GM12878 (cell line): ENCODE measurements at regions not wholly inside any gene's neighbourhood (a gene's known extent, or its start where the extent isn't known, plus 50 kb on each side); places are given as distances from the start of the nearest gene placed in this dataset.

Source experiments
- ATAC-seq: fragments of 200-7000 bp; cut with Tn5 transposase; 3 replicates; pipeline ENCODE4 v1.9.1; 2020; ENCODE audit warnings: mild to moderate bottlenecking, moderate library complexity
- BruUV-seq: library from RNA; stranded (reverse); fragments of 400-500 nt; replicated peaks from 2 replicates; lab custom pipeline; 2021; lab: Mats Ljungman, UMichigan
- CTCF ChIA-PET: fragments of 300-600 bp; sonication (Branson Sonifier 250); formaldehyde crosslinking; extraction: SDS; loops from one replicate; lab custom pipeline; 2021; ENCODE audit warnings: inconsistent platforms; lab: Yijun Ruan, JAX
- POLR2A ChIA-PET: fragments of 350-600 bp; formaldehyde crosslinking; extraction: SDS; loops from one replicate; lab custom pipeline; 2021; ENCODE audit warnings: inconsistent platforms; lab: Charles Lee
- RAD21 ChIA-PET: fragments of 300-600 bp; sonication (Branson Sonifier 250); formaldehyde crosslinking; loops from one replicate; lab custom pipeline; 2023; ENCODE audit warnings: antibody characterized with exemption; ENCODE audit not compliant: unreplicated experiment; lab: Charles Lee
- SMC1A ChIA-PET: fragments of 300-600 bp; sonication (Branson Sonifier 250); formaldehyde crosslinking; loops from one replicate; lab custom pipeline; 2023; ENCODE audit not compliant: unreplicated experiment, uncharacterized antibody; lab: Charles Lee
- DNase-seq: peaks from one replicate; pipeline ENCODE4 v3.0.0-alpha.2; 2011; ENCODE audit warnings: low read depth, low spot score
- FAIRE-seq: peaks from 3 replicates; lab custom pipeline; 2011; peaks lifted over from hg19 to GRCh38; lab: Jason Lieb, UNC
- H2AFZ ChIP-seq: 2 replicates; pipeline ENCODE4 v1.6.0; 2011; ENCODE audit warnings: low read depth, low read length, control low read depth; ENCODE audit not compliant: control insufficient read depth
- H3K27ac ChIP-seq: 2 replicates; pipeline ENCODE4 v1.5.1; 2011; ENCODE audit warnings: control low read depth; ENCODE audit not compliant: control insufficient read depth, insufficient read depth
- H3K27me3 ChIP-seq, 2 experiments: replicated peaks in 1 of 2; 2 replicates each; pipeline versions ENCODE4 v1.6.0 to v1.6.1; 2011; ENCODE audit warnings: low read length in 1 of 2; ENCODE audit not compliant: control insufficient read depth in 2 of 2, insufficient read depth in 2 of 2
- H3K36me3 ChIP-seq, 2 experiments: 2 replicates each; pipeline ENCODE4 v1.5.1; 2011; ENCODE audit warnings: low read length in 1 of 2; ENCODE audit not compliant: control insufficient read depth in 2 of 2, insufficient read depth in 2 of 2
- H3K4me1 ChIP-seq: 2 replicates; pipeline ENCODE4 v1.6.1; 2011; ENCODE audit warnings: mild to moderate bottlenecking, low read length, moderate library complexity, mixed read lengths; ENCODE audit not compliant: control insufficient read depth, insufficient read depth
- H3K4me2 ChIP-seq: 2 replicates; pipeline ENCODE4 v1.6.0; 2011; ENCODE audit warnings: control low read depth; ENCODE audit not compliant: control insufficient read depth, insufficient read depth
- H3K4me3 ChIP-seq: fragments of 200-600 bp; sonication (generic); 2 replicates; pipeline ENCODE4 v1.5.1; 2016
- H3K79me2 ChIP-seq: 2 replicates; pipeline ENCODE4 v1.6.0; 2011; ENCODE audit warnings: low read length; ENCODE audit not compliant: control insufficient read depth, insufficient read depth
- H3K9ac ChIP-seq: 2 replicates; pipeline ENCODE4 v1.8.0; 2011; ENCODE audit warnings: low read length, control low read depth, mixed read lengths; ENCODE audit not compliant: control insufficient read depth, insufficient read depth
- H3K9me3 ChIP-seq: replicated peaks from 3 replicates; pipeline ENCODE4 v1.5.1; 2011; ENCODE audit warnings: mild to moderate bottlenecking, low read length; ENCODE audit not compliant: control insufficient read depth, insufficient read depth
- H4K20me1 ChIP-seq: 2 replicates; pipeline ENCODE4 v1.6.0; 2011; ENCODE audit not compliant: control insufficient read depth, insufficient read depth
- BMI1 ChIP-seq: fragments of 450-650 bp; IDR thresholded peaks from 2 replicates; pipeline ENCODE4 v1.6.1; 2016; ENCODE audit warnings: mild to moderate bottlenecking, moderate library complexity, borderline replicate concordance
- ESRRA ChIP-seq: IDR thresholded peaks from 2 replicates; pipeline ENCODE4 v1.6.1; 2012; ENCODE audit warnings: mild to moderate bottlenecking, low read length, improper control_type of control experiment
- HCFC1 ChIP-seq: fragments of 150-350 bp; IDR thresholded peaks from 2 replicates; pipeline ENCODE4 v1.6.1; 2014; ENCODE audit warnings: low read length
- HDAC6 ChIP-seq: fragments of 200-600 bp; sonication (generic); IDR thresholded peaks from one replicate; pipeline ENCODE4 v1.8.0; 2017; ENCODE audit warnings: antibody characterized with exemption; ENCODE audit not compliant: unreplicated experiment
- HDGF ChIP-seq: fragments of 450-650 bp; IDR thresholded peaks from 2 replicates; pipeline ENCODE4 v1.6.1; 2016; ENCODE audit warnings: antibody characterized with exemption
- JUND ChIP-seq: IDR thresholded peaks from 2 replicates; pipeline ENCODE4 v1.6.1; 2012; ENCODE audit warnings: low read depth, mild to moderate bottlenecking, low read length, improper control_type of control experiment, moderate library complexity
- MYB ChIP-seq: fragments of 150-350 bp; IDR thresholded peaks from 2 replicates; pipeline ENCODE4 v1.6.1; 2014; ENCODE audit warnings: mild to moderate bottlenecking, low read depth, low read length, borderline replicate concordance
- NFXL1 ChIP-seq: fragments of 450-650 bp; IDR thresholded peaks from 2 replicates; pipeline ENCODE4 v1.6.1; 2017; ENCODE audit warnings: antibody characterized with exemption, mild to moderate bottlenecking, borderline replicate concordance
- NR2C1 ChIP-seq: fragments of 450-650 bp; IDR thresholded peaks from 2 replicates; pipeline ENCODE4 v1.6.1; 2017; ENCODE audit warnings: antibody characterized with exemption, mild to moderate bottlenecking, moderate library complexity
- NR2F1 ChIP-seq: fragments of 450-650 bp; conservative IDR thresholded peaks from 2 replicates; pipeline ENCODE4 v1.6.1; 2017; ENCODE audit warnings: mild to moderate bottlenecking
- NRF1 ChIP-seq: conservative IDR thresholded peaks from 2 replicates; pipeline ENCODE4 v1.6.1; 2011; ENCODE audit warnings: mild to moderate bottlenecking, low read depth, low read length, improper control_type of control experiment
- POLR2AphosphoS5 ChIP-seq: IDR thresholded peaks from 2 replicates; pipeline ENCODE4 v1.6.1; 2011; ENCODE audit warnings: mild to moderate bottlenecking, low read length, inconsistent platforms
- RBBP5 ChIP-seq: fragments of 200-600 bp; sonication (generic); conservative IDR thresholded peaks from 2 replicates; pipeline ENCODE4 v1.6.1; 2016
- RCOR1 ChIP-seq: conservative IDR thresholded peaks from 2 replicates; pipeline ENCODE4 v1.6.1; 2012; ENCODE audit warnings: low read depth, low read length, improper control_type of control experiment
- RELA ChIP-seq: fragments of 450-650 bp; IDR thresholded peaks from 2 replicates; pipeline ENCODE4 v1.8.0; 2014; ENCODE audit warnings: borderline replicate concordance; ENCODE audit not compliant: partially characterized antibody
- SMC3 ChIP-seq: IDR thresholded peaks from 2 replicates; pipeline ENCODE4 v1.6.1; 2011; ENCODE audit warnings: low read length, improper control_type of control experiment, borderline replicate concordance
- TARDBP ChIP-seq: IDR thresholded peaks from 2 replicates; pipeline ENCODE4 v1.6.1; 2016; ENCODE audit warnings: borderline replicate concordance
- ZNF207 ChIP-seq: fragments of 450-650 bp; IDR thresholded peaks from 2 replicates; pipeline ENCODE4 v1.6.1; 2014; ENCODE audit warnings: antibody characterized with exemption, mild to moderate bottlenecking, borderline replicate concordance
- WGBS: methylation state at CpG from one replicate; pipeline ENCODE4 v1.1.6; 2016; ENCODE audit warnings: low lambda C conversion rate; ENCODE audit not compliant: insufficient replicate concordance, insufficient coverage; ENCODE audit errors: missing lambda C conversion rate; 5-methylcytosine and 5-hydroxymethylcytosine counted together
- in situ Hi-C: fragments of 300-500 bp; cut with MboI; formaldehyde crosslinking; loops from 9 replicates; pipeline ENCODE4 v1.14.3; 2018; ENCODE audit warnings: mixed read lengths
- intact Hi-C: fragments of 100-400 bp; cut with micrococcal nuclease; formaldehyde crosslinking; loops from one replicate; pipeline ENCODE4 v1.14.2; 2022; ENCODE audit not compliant: unreplicated experiment
- TF ChIP-seq, protein P1 (sequence below): IDR thresholded peaks from 2 replicates; pipeline ENCODE4 v1.6.1; 2011; ENCODE audit warnings: low read depth, low read length, improper control_type of control experiment, borderline replicate concordance
- TF ChIP-seq, protein P2 (sequence below): fragments of 450-650 bp; IDR thresholded peaks from 2 replicates; pipeline ENCODE4 v1.6.1; 2014; ENCODE audit warnings: mild to moderate bottlenecking

DNA sequence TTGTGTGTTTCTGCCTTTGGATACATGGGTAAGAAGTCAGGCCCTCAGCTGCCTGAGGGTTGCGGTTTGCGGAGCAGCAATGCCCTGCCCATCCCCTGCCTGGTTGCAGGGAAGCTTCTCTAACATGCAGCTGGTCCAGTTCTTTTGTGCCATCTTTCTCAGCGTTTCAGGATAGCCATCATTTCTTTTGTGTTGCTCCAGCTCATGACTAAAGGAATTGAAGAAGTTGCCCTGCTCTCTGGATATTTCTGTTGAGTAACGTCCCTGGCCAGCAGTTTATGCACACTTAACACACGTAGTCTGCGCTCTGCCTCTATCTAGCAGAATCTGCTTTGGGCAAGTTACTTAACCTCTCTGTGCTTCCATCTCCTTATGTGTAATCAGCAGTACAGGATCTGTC is 62.1 kb downstream of the DOP1B start:
- WGBS, result 83% methylated on average over 6 of the region's 6 CpGs

More for the DNA sequence above, 62.1 kb downstream of the DOP1B start:
- RAD21 ChIA-PET, result no interaction called here
- in situ Hi-C loops (no loop called here), intact Hi-C loops (no loop called here)
- H3K4me2 ChIP-seq, result no peak overlapping the region
- SMC1A ChIA-PET, result interaction anchor here (1.2 kb wide), 1 partner anchor 71 kb away, joined by 3 read pairs; no protein-coding TSS in a partner anchor
- H3K27ac ChIP-seq, result no peak overlapping the region
- no peaks in the 10 kb centered on the region for H3K79me2 ChIP-seq
- ATAC-seq, result no peak
- no peaks in the 10 kb centered on the region for H3K27me3 ChIP-seq
- CTCF ChIA-PET, result interaction anchor here (1.0 to 1.8 kb wide), 2 partner anchors 9 to 80 kb away, joined by 3 to 5 read pairs; no protein-coding TSS in a partner anchor
- no peaks in the 10 kb centered on the region for H3K36me3 ChIP-seq
- TF ChIP-seq SMC3 (no peak), NRF1 (no peak), RBBP5 (no peak), JUND (no peak), HDAC6 (no peak), HDGF (no peak), NFXL1 (no peak), ZNF207 (no peak), POLR2AphosphoS5 (no peak), BMI1 (no peak), RCOR1 (no peak), NR2C1 (no peak), TARDBP (no peak), MYB (no peak), ESRRA (no peak), NR2F1 (no peak), RELA (no peak), HCFC1 (no peak)
- TF ChIP-seq, protein P1, sequence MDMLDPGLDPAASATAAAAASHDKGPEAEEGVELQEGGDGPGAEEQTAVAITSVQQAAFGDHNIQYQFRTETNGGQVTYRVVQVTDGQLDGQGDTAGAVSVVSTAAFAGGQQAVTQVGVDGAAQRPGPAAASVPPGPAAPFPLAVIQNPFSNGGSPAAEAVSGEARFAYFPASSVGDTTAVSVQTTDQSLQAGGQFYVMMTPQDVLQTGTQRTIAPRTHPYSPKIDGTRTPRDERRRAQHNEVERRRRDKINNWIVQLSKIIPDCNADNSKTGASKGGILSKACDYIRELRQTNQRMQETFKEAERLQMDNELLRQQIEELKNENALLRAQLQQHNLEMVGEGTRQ, result no peak
- TF ChIP-seq, protein P2, sequence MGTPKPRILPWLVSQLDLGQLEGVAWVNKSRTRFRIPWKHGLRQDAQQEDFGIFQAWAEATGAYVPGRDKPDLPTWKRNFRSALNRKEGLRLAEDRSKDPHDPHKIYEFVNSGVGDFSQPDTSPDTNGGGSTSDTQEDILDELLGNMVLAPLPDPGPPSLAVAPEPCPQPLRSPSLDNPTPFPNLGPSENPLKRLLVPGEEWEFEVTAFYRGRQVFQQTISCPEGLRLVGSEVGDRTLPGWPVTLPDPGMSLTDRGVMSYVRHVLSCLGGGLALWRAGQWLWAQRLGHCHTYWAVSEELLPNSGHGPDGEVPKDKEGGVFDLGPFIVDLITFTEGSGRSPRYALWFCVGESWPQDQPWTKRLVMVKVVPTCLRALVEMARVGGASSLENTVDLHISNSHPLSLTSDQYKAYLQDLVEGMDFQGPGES, result no peak
- no peaks in the 10 kb centered on the region for H3K9me3 ChIP-seq
- DNase-seq, result no peak
- no peaks in the 10 kb centered on the region for H4K20me1 ChIP-seq
- FAIRE-seq, result no peak
- no TSS peak for BruUV-seq
- no peak overlapping the region for H3K9ac ChIP-seq
- no peak overlapping the region for H2AFZ ChIP-seq
- H3K4me3 ChIP-seq, result no peak overlapping the region
- POLR2A ChIA-PET, result interaction anchor here (0.6 kb wide), 1 partner anchor 36 kb away, joined by 3 read pairs; no protein-coding TSS in a partner anchor
- no peaks in the 10 kb centered on the region for H3K4me1 ChIP-seq
